Calu3 (cell line): ENCODE measurements at regions not wholly inside any gene's neighbourhood (a gene's known extent, or its start where the extent isn't known, plus 50 kb on each side); places are given as distances from the start of the nearest gene placed in this dataset.

ENCODE experiments used
- BruUV-seq: library from RNA; stranded (reverse); fragments of 400-500 nt; replicated peaks from 2 replicates; lab custom pipeline; 2021; lab: Mats Ljungman, UMichigan
- CTCF ChIA-PET: fragments of 300-600 bp; sonication (Branson Sonifier 250); formaldehyde crosslinking; loops from one replicate; lab custom pipeline; 2022; ENCODE audit warnings: antibody characterized with exemption; lab: Charles Lee
- DNase-seq: peaks from one replicate; pipeline ENCODE4 v3.0.0; 2022
- H3K27ac Mint-ChIP-seq: one replicate; pipeline ENCODE4 v1.8.0; 2022; ENCODE audit warnings: mixed read lengths; ENCODE audit not compliant: unreplicated experiment
- H3K27me3 Mint-ChIP-seq: one replicate; pipeline ENCODE4 v1.8.0; 2022; ENCODE audit warnings: mixed read lengths; ENCODE audit not compliant: unreplicated experiment
- H3K36me3 Mint-ChIP-seq: one replicate; pipeline ENCODE4 v1.8.0; 2022; ENCODE audit warnings: mild to moderate bottlenecking, moderate library complexity, mixed read lengths; ENCODE audit not compliant: insufficient read depth, unreplicated experiment
- H3K4me1 Mint-ChIP-seq: one replicate; pipeline ENCODE4 v1.8.0; 2022; ENCODE audit warnings: mild to moderate bottlenecking, low read depth, mixed read lengths; ENCODE audit not compliant: unreplicated experiment
- H3K4me3 Mint-ChIP-seq: one replicate; pipeline ENCODE4 v1.8.0; 2022; ENCODE audit warnings: mild to moderate bottlenecking, low read depth, moderate library complexity, mixed read lengths; ENCODE audit not compliant: unreplicated experiment
- H3K9me3 Mint-ChIP-seq: one replicate; pipeline ENCODE4 v1.8.0; 2022; ENCODE audit warnings: low read depth, mixed read lengths; ENCODE audit not compliant: unreplicated experiment
- CTCF ChIP-seq: fragments of 200-600 bp; IDR thresholded peaks from one replicate; pipeline ENCODE4 v1.8.0; 2022; ENCODE audit warnings: antibody characterized with exemption; ENCODE audit not compliant: unreplicated experiment
- intact Hi-C: fragments of 100-400 bp; cut with micrococcal nuclease; formaldehyde crosslinking; loops from one replicate; pipeline ENCODE4 v1.10.0; 2022; ENCODE audit not compliant: unreplicated experiment

GRCh38 chr7:68417659-68418058, 1180.6 kb upstream of the AUTS2 start:
- Mint-ChIP-seq H3K36me3 (no peaks in the 10 kb centered on the region), H3K27me3 (no peaks in the 10 kb centered on the region), H3K27ac (no peak overlapping the region), H3K4me3 (no peak overlapping the region), H3K9me3 (peaks cover 5% of the 10 kb centered on the region), H3K4me1 (no peaks in the 10 kb centered on the region)
- CTCF ChIA-PET: no interaction called here
- DNase-seq: no peak
- TF ChIP-seq CTCF: no peak
- BruUV-seq: no TSS peak
- intact Hi-C loops: no loop called here

DNA sequence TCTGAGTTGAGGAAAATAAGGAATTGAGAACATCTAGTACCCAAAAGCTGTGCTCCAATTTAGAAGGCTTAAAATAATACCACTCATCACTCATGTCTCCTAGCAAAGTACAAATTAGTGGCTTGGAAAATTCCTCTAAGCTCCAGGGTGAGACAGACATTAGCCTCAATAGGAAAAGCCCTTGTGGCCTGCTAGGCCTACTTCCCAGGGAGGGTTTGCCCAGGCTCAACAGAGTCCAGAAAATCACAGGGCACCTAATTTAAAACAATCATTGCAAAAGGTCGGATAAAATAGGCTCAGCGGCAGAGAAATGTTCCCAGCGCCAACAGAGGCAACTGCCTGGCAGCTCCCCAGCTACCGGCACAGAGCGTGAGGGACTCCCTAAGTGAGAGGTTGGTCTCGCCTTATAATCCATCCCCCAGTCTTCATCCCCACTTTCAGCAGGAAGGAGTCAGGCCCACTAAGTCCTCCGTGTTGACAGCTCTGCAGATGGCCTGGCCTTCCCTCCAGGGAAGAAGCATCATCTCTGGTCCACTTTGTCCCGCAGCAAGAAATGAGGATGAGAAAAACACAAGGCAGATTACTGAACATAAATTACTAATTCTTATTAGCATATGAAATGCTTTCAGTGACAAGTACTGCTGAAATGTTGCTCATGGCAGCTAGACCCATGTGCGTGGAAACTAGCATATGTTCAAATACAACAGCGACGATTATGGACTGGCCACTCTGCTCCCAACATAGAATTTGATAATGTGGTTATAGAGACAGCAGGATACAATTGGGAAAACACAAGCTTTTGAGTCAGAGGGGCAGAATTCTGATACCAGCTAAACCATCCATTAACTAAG, 1177.7 kb upstream of the AUTS2 start:
- no peaks in the 10 kb centered on the region for H3K36me3 Mint-ChIP-seq
- no peak for TF ChIP-seq CTCF
- no peak for DNase-seq
- H3K9me3 Mint-ChIP-seq: peaks cover 5% of the 10 kb centered on the region
- no peak overlapping the region for H3K4me3 Mint-ChIP-seq
- H3K27me3 Mint-ChIP-seq: no peaks in the 10 kb centered on the region
- no TSS peak for BruUV-seq
- intact Hi-C loops: no loop called here
- H3K27ac Mint-ChIP-seq: no peak overlapping the region
- no peaks in the 10 kb centered on the region for H3K4me1 Mint-ChIP-seq
- CTCF ChIA-PET: no interaction called here

DNA sequence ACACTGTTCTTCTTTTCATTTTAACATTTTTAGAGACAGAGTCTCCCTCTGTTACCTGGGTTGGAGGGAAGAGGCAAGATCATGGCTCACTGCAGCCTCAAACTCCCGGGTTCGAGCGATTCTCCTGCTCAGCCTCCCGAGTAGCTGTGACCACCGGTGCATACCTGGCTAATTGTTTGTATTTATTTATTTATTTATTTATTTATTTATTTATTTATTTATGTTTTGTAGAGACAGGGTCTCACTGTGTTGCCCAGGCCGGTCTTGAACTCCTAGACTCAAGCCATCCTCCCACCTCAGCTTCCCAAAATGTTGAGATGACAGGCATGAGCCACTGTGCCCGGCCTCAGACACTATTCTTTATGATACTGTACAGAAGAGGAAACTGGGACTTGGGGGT, 1176.6 kb upstream of the AUTS2 start:
- CTCF ChIA-PET: interaction anchor here (0.8 kb wide), 1 partner anchor 31 kb away, joined by 3 read pairs; no protein-coding TSS in a partner anchor
- Mint-ChIP-seq H3K27me3 (no peaks in the 10 kb centered on the region), H3K9me3 (peaks cover 6% of the 10 kb centered on the region), H3K36me3 (no peaks in the 10 kb centered on the region), H3K27ac (no peak overlapping the region), H3K4me1 (no peaks in the 10 kb centered on the region), H3K4me3 (no peak overlapping the region)
- BruUV-seq: no TSS peak
- no peak for DNase-seq
- intact Hi-C loops: no loop called here
- TF ChIP-seq CTCF: no peak

DNA sequence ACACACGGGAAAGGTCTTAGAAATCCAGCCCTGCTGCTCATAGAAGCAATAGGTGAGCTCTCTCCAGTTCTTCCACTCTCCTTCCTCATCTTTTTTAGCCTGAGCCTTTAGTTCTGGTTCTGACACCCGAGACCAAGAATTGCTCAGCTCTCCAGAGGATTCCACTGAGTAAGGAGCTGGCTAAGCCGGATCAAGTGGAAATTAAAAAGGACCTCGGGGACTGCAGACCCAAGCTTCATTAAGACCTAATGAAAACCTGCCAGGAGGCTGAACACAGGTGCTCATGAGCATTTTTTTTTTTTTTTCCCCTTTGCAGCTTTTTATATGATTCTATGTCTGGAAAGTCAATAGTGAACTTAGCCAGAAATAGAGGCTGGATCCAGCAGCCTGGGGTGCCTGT, 1176.0 kb upstream of the AUTS2 start:
- no TSS peak for BruUV-seq

More for the DNA sequence above, 1176.0 kb upstream of the AUTS2 start:
- H3K27me3 Mint-ChIP-seq: no peaks in the 10 kb centered on the region
- H3K27ac Mint-ChIP-seq: no peak overlapping the region
- intact Hi-C loops: no loop called here
- peaks cover 10% of the 10 kb centered on the region for H3K9me3 Mint-ChIP-seq
- CTCF ChIA-PET: interaction anchor here (0.8 kb wide), 1 partner anchor 31 kb away, joined by 3 read pairs; no protein-coding TSS in a partner anchor
- no peak for DNase-seq
- TF ChIP-seq CTCF: no peak
- no peaks in the 10 kb centered on the region for H3K4me1 Mint-ChIP-seq
- no peaks in the 10 kb centered on the region for H3K36me3 Mint-ChIP-seq
- H3K4me3 Mint-ChIP-seq: no peak overlapping the region
